Neural progenitor cell (in vitro differentiated cells): ENCODE measurements at regions not wholly inside any gene's neighbourhood (a gene's known extent, or its start where the extent isn't known, plus 50 kb on each side); places are given as distances from the start of the nearest gene placed in this dataset.

ENCODE experiments used
- DNase-seq: peaks from one replicate; pipeline ENCODE4 v3.0.0-alpha.2; 2016; ENCODE audit warnings: low spot score
- H2AFZ ChIP-seq: fragments of 200-600 bp; sonication (generic); replicated peaks from 2 replicates; pipeline ENCODE4 v1.6.1; 2016; ENCODE audit warnings: antibody characterized with exemption
- H3F3A ChIP-seq: fragments of 200-600 bp; sonication (generic); 2 replicates; pipeline ENCODE4 v1.6.1; 2016; ENCODE audit warnings: antibody characterized with exemption, low read depth
- H3K27ac ChIP-seq: fragments of 200-600 bp; sonication (generic); 2 replicates; pipeline ENCODE4 v1.5.1; 2016; ENCODE audit warnings: mild to moderate bottlenecking
- H3K27me3 ChIP-seq: fragments of 200-600 bp; sonication (generic); 2 replicates; pipeline ENCODE4 v1.6.1; 2016; ENCODE audit warnings: mild to moderate bottlenecking, moderate library complexity
- H3K36me3 ChIP-seq: fragments of 200-600 bp; sonication (generic); 2 replicates; pipeline ENCODE4 v1.5.1; 2016
- H3K4me1 ChIP-seq: fragments of 200-600 bp; sonication (generic); 2 replicates; pipeline ENCODE4 v1.6.1; 2016; ENCODE audit warnings: mixed run types
- H3K4me2 ChIP-seq: fragments of 200-600 bp; sonication (generic); 2 replicates; pipeline ENCODE4 v1.6.1; 2016
- H3K4me3 ChIP-seq: fragments of 200-600 bp; sonication (generic); 2 replicates; pipeline ENCODE4 v1.5.1; 2016
- H3K79me2 ChIP-seq: fragments of 200-600 bp; sonication (generic); 2 replicates; pipeline ENCODE4 v1.6.1; 2016; ENCODE audit warnings: low read depth
- H3K9ac ChIP-seq: fragments of 200-600 bp; sonication (generic); 2 replicates; pipeline ENCODE4 v1.6.1; 2016
- H3K9me3 ChIP-seq: fragments of 200-600 bp; sonication (generic); 2 replicates; pipeline ENCODE4 v1.5.1; 2016; ENCODE audit warnings: low read depth
- H4K20me1 ChIP-seq: fragments of 200-600 bp; sonication (generic); 2 replicates; pipeline ENCODE4 v1.6.1; 2016; ENCODE audit warnings: low read depth
- H3K27ac Mint-ChIP-seq: 3 replicates; pipeline ENCODE4 v1.8.0; 2021; ENCODE audit warnings: mixed read lengths
- H3K27me3 Mint-ChIP-seq: 2 replicates; pipeline ENCODE4 v1.8.0; 2022; ENCODE audit warnings: low read depth, mild to moderate bottlenecking, inconsistent platforms, moderate library complexity, mixed read lengths; ENCODE audit not compliant: insufficient read depth
- H3K36me3 Mint-ChIP-seq: 3 replicates; pipeline ENCODE4 v1.8.0; 2021; ENCODE audit warnings: mixed read lengths
- H3K4me1 Mint-ChIP-seq: 3 replicates; pipeline ENCODE4 v1.8.0; 2021; ENCODE audit warnings: mixed read lengths
- H3K4me3 Mint-ChIP-seq: 3 replicates; pipeline ENCODE4 v1.8.0; 2021; ENCODE audit warnings: mild to moderate bottlenecking, moderate library complexity, mixed read lengths
- H3K9me3 Mint-ChIP-seq: 3 replicates; pipeline ENCODE4 v1.8.0; 2020; ENCODE audit warnings: mixed read lengths
- EZH2 ChIP-seq: fragments of 200-600 bp; sonication (generic); IDR thresholded peaks from 2 replicates; pipeline ENCODE4 v1.6.1; 2017; ENCODE audit warnings: antibody characterized with exemption, mild to moderate bottlenecking, moderate library complexity
- EZH2phosphoT487 ChIP-seq: fragments of 200-600 bp; sonication (generic); IDR thresholded peaks from 2 replicates; pipeline ENCODE4 v1.6.1; 2017; ENCODE audit warnings: antibody characterized with exemption
- TF ChIP-seq, protein P1 (sequence below): fragments of 200-600 bp; sonication (generic); IDR thresholded peaks from 2 replicates; pipeline ENCODE4 v1.5.1; 2017; ENCODE audit warnings: antibody characterized with exemption, mild to moderate bottlenecking

DNA sequence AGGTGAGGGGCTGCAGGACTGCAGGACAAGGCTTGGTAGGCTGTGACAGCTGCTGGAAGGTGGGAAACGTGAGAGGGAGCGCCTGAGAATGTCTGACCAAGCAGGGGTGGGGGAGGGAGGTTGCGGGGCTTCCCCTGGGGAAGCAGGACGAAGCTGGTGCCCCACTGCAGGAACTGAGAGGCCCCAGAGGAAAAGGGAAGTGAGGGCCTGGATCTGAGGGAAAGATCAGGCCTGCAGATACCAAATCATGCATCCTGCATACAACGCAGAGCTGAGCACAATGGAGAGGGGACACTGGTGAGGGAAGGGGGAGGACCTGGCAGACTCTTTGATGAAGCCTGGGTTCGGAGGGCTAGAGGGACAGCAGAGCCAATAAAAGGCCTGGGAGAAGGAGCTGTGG, 65.7 kb upstream of the BACE2 start:
- Histone ChIP-seq H3K36me3 (no peaks in the 10 kb centered on the region), H2AFZ (peak overlapping the region; percentile 43), H3K79me2 (no peaks in the 10 kb centered on the region), H3K4me1 (peaks cover 4% of the 10 kb centered on the region), H3K4me2 (no peak overlapping the region), H3K9ac (no peak overlapping the region), H3K27me3 (no peaks in the 10 kb centered on the region), H3K4me3 (no peak overlapping the region), H3K9me3 (no peaks in the 10 kb centered on the region), H3K27ac (no peak overlapping the region), H4K20me1 (no peaks in the 10 kb centered on the region), H3F3A (no peaks in the 10 kb centered on the region)
- Mint-ChIP-seq H3K36me3 (no peaks in the 10 kb centered on the region), H3K4me1 (peaks cover 9% of the 10 kb centered on the region), H3K27me3 (peaks cover 3% of the 10 kb centered on the region), H3K9me3 (peaks cover 12% of the 10 kb centered on the region), H3K27ac (peak overlapping the region; percentile 18), H3K4me3 (no peak overlapping the region)
- no peak for TF ChIP-seq EZH2phosphoT487
- no peak for TF ChIP-seq EZH2
- TF ChIP-seq, protein P1, sequence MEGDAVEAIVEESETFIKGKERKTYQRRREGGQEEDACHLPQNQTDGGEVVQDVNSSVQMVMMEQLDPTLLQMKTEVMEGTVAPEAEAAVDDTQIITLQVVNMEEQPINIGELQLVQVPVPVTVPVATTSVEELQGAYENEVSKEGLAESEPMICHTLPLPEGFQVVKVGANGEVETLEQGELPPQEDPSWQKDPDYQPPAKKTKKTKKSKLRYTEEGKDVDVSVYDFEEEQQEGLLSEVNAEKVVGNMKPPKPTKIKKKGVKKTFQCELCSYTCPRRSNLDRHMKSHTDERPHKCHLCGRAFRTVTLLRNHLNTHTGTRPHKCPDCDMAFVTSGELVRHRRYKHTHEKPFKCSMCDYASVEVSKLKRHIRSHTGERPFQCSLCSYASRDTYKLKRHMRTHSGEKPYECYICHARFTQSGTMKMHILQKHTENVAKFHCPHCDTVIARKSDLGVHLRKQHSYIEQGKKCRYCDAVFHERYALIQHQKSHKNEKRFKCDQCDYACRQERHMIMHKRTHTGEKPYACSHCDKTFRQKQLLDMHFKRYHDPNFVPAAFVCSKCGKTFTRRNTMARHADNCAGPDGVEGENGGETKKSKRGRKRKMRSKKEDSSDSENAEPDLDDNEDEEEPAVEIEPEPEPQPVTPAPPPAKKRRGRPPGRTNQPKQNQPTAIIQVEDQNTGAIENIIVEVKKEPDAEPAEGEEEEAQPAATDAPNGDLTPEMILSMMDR: no peak
- DNase-seq: no peak

DNA sequence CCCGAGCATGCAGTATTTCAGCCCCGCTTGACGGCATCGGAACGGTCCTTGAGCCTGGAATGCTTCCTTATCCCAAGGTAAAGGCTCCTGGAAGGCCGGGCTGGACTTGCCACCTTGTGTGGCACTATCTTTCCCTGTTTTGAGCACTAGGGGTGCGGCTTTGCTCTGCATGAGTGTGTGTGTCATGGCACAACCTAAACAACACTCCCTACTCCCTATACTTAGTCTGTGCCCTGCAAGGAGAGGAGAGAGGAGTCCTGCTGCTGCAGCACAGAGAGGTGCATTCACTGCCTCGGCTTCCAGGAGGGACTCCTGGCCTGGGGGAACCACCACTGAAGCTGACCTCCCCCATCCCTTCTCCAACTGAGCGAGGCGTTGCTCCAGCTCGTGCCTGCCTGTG, 60.4 kb upstream of the BACE2 start:
- Histone ChIP-seq H3K27ac (no peak overlapping the region), H3K9me3 (no peaks in the 10 kb centered on the region), H4K20me1 (no peaks in the 10 kb centered on the region), H3K36me3 (no peaks in the 10 kb centered on the region), H3K4me1 (peaks cover under 1% of the 10 kb centered on the region), H3K4me2 (no peak overlapping the region), H3F3A (no peaks in the 10 kb centered on the region), H3K4me3 (no peak overlapping the region), H3K79me2 (no peaks in the 10 kb centered on the region), H3K9ac (no peak overlapping the region), H3K27me3 (no peaks in the 10 kb centered on the region), H2AFZ (no peak overlapping the region)
- H3K27ac Mint-ChIP-seq: no peak overlapping the region
- H3K27me3 Mint-ChIP-seq: peaks cover 9% of the 10 kb centered on the region
- peaks cover 4% of the 10 kb centered on the region for H3K9me3 Mint-ChIP-seq
- TF ChIP-seq EZH2 (no peak), EZH2phosphoT487 (no peak)
- TF ChIP-seq, protein P1: no peak
- no peak for DNase-seq
- no peaks in the 10 kb centered on the region for H3K36me3 Mint-ChIP-seq
- peaks cover 12% of the 10 kb centered on the region for H3K4me1 Mint-ChIP-seq
- no peak overlapping the region for H3K4me3 Mint-ChIP-seq

- Histone ChIP-seq H3K27ac (no peak overlapping the region), H3K9me3 (no peaks in the 10 kb centered on the region), H3K4me3 (no peak overlapping the region), H3K27me3 (no peaks in the 10 kb centered on the region), H4K20me1 (no peaks in the 10 kb centered on the region), H3K4me1 (peaks cover 7% of the 10 kb centered on the region), H3K36me3 (no peaks in the 10 kb centered on the region), H3K4me2 (no peak overlapping the region), H3K79me2 (no peaks in the 10 kb centered on the region), H2AFZ (no peak overlapping the region), H3K9ac (no peak overlapping the region), H3F3A (no peaks in the 10 kb centered on the region)
- Mint-ChIP-seq H3K9me3 (peaks cover 3% of the 10 kb centered on the region), H3K4me3 (no peak overlapping the region), H3K36me3 (no peaks in the 10 kb centered on the region), H3K27ac (no peak overlapping the region), H3K27me3 (peaks cover 9% of the 10 kb centered on the region), H3K4me1 (peaks cover 22% of the 10 kb centered on the region)
- TF ChIP-seq EZH2: no peak
- TF ChIP-seq, protein P1: no peak
- no peak for TF ChIP-seq EZH2phosphoT487
- DNase-seq: no peak
These were observed 59.0 kb upstream of the BACE2 start for GRCh38 chr21:41108668-41109585.
